Smooth muscle cell (in vitro differentiated cells): ENCODE measurements at regions not wholly inside any gene's neighbourhood (a gene's known extent, or its start where the extent isn't known, plus 50 kb on each side); places are given as distances from the start of the nearest gene placed in this dataset.

Experiments used
- DNase-seq: peaks from one replicate; lab custom pipeline; 2025; ENCODE audit not compliant: unreplicated experiment; lab: John Stamatoyannopoulos, UW
- H2AFZ ChIP-seq: fragments of 200-600 bp; sonication (generic); 2 replicates; pipeline ENCODE4 v1.6.0; 2016; ENCODE audit warnings: antibody characterized with exemption, low read depth, mild to moderate bottlenecking
- H3F3A ChIP-seq: fragments of 200-600 bp; sonication (generic); 2 replicates; pipeline ENCODE4 v1.6.0; 2017; ENCODE audit warnings: antibody characterized with exemption, low read depth
- H3K27ac ChIP-seq: fragments of 200-600 bp; sonication (generic); 2 replicates; pipeline ENCODE4 v1.5.1; 2016; ENCODE audit warnings: low read depth, mild to moderate bottlenecking
- H3K27me3 ChIP-seq: fragments of 200-600 bp; sonication (generic); 2 replicates; pipeline ENCODE4 v1.6.1; 2016; ENCODE audit warnings: low read depth, mild to moderate bottlenecking
- H3K36me3 ChIP-seq: fragments of 200-600 bp; sonication (generic); 2 replicates; pipeline ENCODE4 v1.5.1; 2016; ENCODE audit warnings: low read depth
- H3K4me1 ChIP-seq: fragments of 200-600 bp; sonication (generic); 2 replicates; pipeline ENCODE4 v1.5.1; 2016; ENCODE audit warnings: low read depth
- H3K4me2 ChIP-seq: fragments of 200-600 bp; sonication (generic); 2 replicates; pipeline ENCODE4 v1.6.0; 2016; ENCODE audit warnings: mild to moderate bottlenecking
- H3K4me3 ChIP-seq: fragments of 200-600 bp; sonication (generic); 2 replicates; pipeline ENCODE4 v1.5.1; 2016; ENCODE audit warnings: mild to moderate bottlenecking
- H3K79me2 ChIP-seq: fragments of 200-600 bp; sonication (generic); 2 replicates; pipeline ENCODE4 v1.6.0; 2016; ENCODE audit warnings: low read depth, mild to moderate bottlenecking
- H3K9ac ChIP-seq: fragments of 200-600 bp; sonication (generic); 2 replicates; pipeline ENCODE4 v1.6.0; 2016; ENCODE audit warnings: low read depth
- H3K9me3 ChIP-seq: fragments of 200-600 bp; sonication (generic); replicated peaks from 2 replicates; pipeline ENCODE4 v1.5.1; 2016; ENCODE audit warnings: low read depth
- H4K20me1 ChIP-seq: fragments of 200-600 bp; sonication (generic); 2 replicates; pipeline ENCODE4 v1.6.0; 2016; ENCODE audit warnings: low read depth
- CTCF ChIP-seq: fragments of 200-600 bp; sonication (generic); IDR thresholded peaks from 2 replicates; pipeline ENCODE4 v1.5.1; 2017; ENCODE audit warnings: borderline replicate concordance, mild to moderate bottlenecking, antibody characterized with exemption; ENCODE audit not compliant: insufficient read depth, poor library complexity, severe bottlenecking
- WGBS: methylation state at CpG from one replicate; pipeline ENCODE4 v1.1.7; 2016; ENCODE audit warnings: low lambda C conversion rate; 5-methylcytosine and 5-hydroxymethylcytosine counted together

DNA sequence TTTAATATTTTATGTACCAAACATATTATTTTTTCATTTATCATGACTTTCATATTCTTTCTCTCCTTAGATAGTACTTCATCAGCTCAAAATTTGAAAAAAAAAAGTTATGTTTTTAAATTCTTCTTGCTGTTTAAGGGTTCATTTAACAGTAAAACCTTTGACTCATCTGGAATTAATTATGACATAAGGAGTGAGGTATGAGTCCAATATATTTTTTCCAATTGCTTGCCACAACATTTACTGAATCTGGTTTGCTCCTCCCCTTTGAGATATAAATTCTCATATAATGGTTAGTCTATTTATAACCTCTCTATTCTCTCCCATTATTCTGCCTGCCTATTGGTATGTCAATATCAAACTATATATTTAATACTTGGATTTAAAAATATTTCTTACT is 387.8 kb downstream of the TUSC7 start:
- Histone ChIP-seq H3K27me3 (no peaks in the 10 kb centered on the region), H3K36me3 (no peaks in the 10 kb centered on the region), H3K27ac (no peak overlapping the region), H2AFZ (no peak overlapping the region), H3K9ac (no peak overlapping the region), H3K9me3 (no peaks in the 10 kb centered on the region), H3K4me3 (no peak overlapping the region), H3K4me2 (no peak overlapping the region), H4K20me1 (no peaks in the 10 kb centered on the region), H3F3A (no peaks in the 10 kb centered on the region), H3K4me1 (no peaks in the 10 kb centered on the region), H3K79me2 (no peaks in the 10 kb centered on the region)
- TF ChIP-seq CTCF: no peak
- no peak for DNase-seq

GRCh38 chr3:117101697-117102096 is 392.1 kb downstream of the TUSC7 start:
- Histone ChIP-seq H3K4me3 (no peak overlapping the region), H3K27ac (no peak overlapping the region), H2AFZ (no peak overlapping the region), H3F3A (no peaks in the 10 kb centered on the region), H3K4me2 (no peak overlapping the region), H3K4me1 (peaks cover 16% of the 10 kb centered on the region), H3K36me3 (no peaks in the 10 kb centered on the region), H3K9me3 (no peaks in the 10 kb centered on the region), H4K20me1 (no peaks in the 10 kb centered on the region), H3K9ac (no peak overlapping the region), H3K27me3 (no peaks in the 10 kb centered on the region), H3K79me2 (no peaks in the 10 kb centered on the region)
- no peak for DNase-seq
- no peak for TF ChIP-seq CTCF
- 88% methylated on average over 1 of the region's 1 CpG for WGBS

GRCh38 chr3:117102426-117102825 is 392.8 kb downstream of the TUSC7 start:
- Histone ChIP-seq H3K4me2 (no peak overlapping the region), H3K27me3 (no peaks in the 10 kb centered on the region), H2AFZ (no peak overlapping the region), H3F3A (no peaks in the 10 kb centered on the region), H3K27ac (no peak overlapping the region), H3K9me3 (no peaks in the 10 kb centered on the region), H3K4me1 (peaks cover 18% of the 10 kb centered on the region), H3K4me3 (no peak overlapping the region), H3K79me2 (no peaks in the 10 kb centered on the region), H3K9ac (no peak overlapping the region), H4K20me1 (no peaks in the 10 kb centered on the region), H3K36me3 (no peaks in the 10 kb centered on the region)
- 85% methylated on average over 3 of the region's 3 CpGs for WGBS
- TF ChIP-seq CTCF: no peak
- DNase-seq: no peak

GRCh38 chr3:117103675-117104074 is 394.1 kb downstream of the TUSC7 start:
- Histone ChIP-seq H3K9me3 (no peaks in the 10 kb centered on the region), H3K27ac (no peak overlapping the region), H3F3A (no peaks in the 10 kb centered on the region), H2AFZ (no peak overlapping the region), H3K27me3 (no peaks in the 10 kb centered on the region), H3K79me2 (no peaks in the 10 kb centered on the region), H3K4me3 (no peak overlapping the region), H3K9ac (no peak overlapping the region), H3K4me2 (no peak overlapping the region), H3K4me1 (peaks cover 18% of the 10 kb centered on the region), H3K36me3 (no peaks in the 10 kb centered on the region), H4K20me1 (no peaks in the 10 kb centered on the region)
- no peak for TF ChIP-seq CTCF
- WGBS: 94% methylated on average over 3 of the region's 3 CpGs
- DNase-seq: no peak
